K562 (cell line): ENCODE measurements at regions not wholly inside any gene's neighbourhood (a gene's known extent, or its start where the extent isn't known, plus 50 kb on each side); places are given as distances from the start of the nearest gene placed in this dataset.
"Not testable (repeated sequence)": the region's sequence is repeated elsewhere in the genome, so short reads cannot be mapped to it uniquely, and the experiment has no call there.

Experiments used
- ATAC-seq: fragments of 200-7000 bp; cut with Tn5 transposase; 3 replicates; pipeline ENCODE4 v1.9.1; 2020; ENCODE audit warnings: moderate library complexity
- BruUV-seq: library from RNA; stranded (reverse); fragments of 400-500 nt; replicated peaks from 2 replicates; lab custom pipeline; 2021; lab: Mats Ljungman, UMichigan
- CTCF ChIA-PET: fragments of 300-600 bp; formaldehyde crosslinking; extraction: SDS; loops from one replicate; lab custom pipeline; 2021; ENCODE audit warnings: low intra/inter-chr PET ratio; lab: Yijun Ruan, JAX
- POLR2A ChIA-PET: fragments of 300-600, 350-650 bp; sonication (Branson Sonifier 250); formaldehyde crosslinking; extraction: SDS; loops from one replicate; lab custom pipeline; 2021; ENCODE audit warnings: antibody characterized with exemption, inconsistent platforms; lab: Yijun Ruan, JAX
- DNase-seq, 4 experiments: peaks; one replicate each; pipeline versions ENCODE4 v3.0.0 to v3.0.0-alpha.2; 2011 to 2018; ENCODE audit warnings: low spot score in 3 of 4, mixed read lengths in 3 of 4; ENCODE audit errors: extremely low read depth in 1 of 4
- FAIRE-seq: peaks from 2 replicates; lab custom pipeline; 2011; peaks lifted over from hg19 to GRCh38; lab: Jason Lieb, UNC
- H2AFZ ChIP-seq: 2 replicates; pipeline ENCODE4 v1.6.0; 2011; ENCODE audit warnings: low read depth, low read length, control low read depth, inconsistent platforms
- H3K27ac ChIP-seq: fragments of 200-600 bp; 3 replicates; pipeline ENCODE4 v1.8.0; 2011; ENCODE audit warnings: low read depth, mild to moderate bottlenecking, control low read depth, inconsistent platforms, low read length, moderate library complexity, mixed read lengths; ENCODE audit errors: extremely low read depth
- H3K27me3 ChIP-seq, 2 experiments: fragments of 300-600 bp in 1 of 2; 2 replicates in 1 of 2; 3 replicates in 1 of 2; pipeline versions ENCODE4 v1.6.0 to v1.8.0; 2011; ENCODE audit warnings: inconsistent platforms in 2 of 2, low read length in 2 of 2, mild to moderate bottlenecking in 1 of 2, mixed read lengths in 1 of 2, moderate library complexity in 1 of 2; ENCODE audit not compliant: control insufficient read depth in 2 of 2, insufficient read depth in 2 of 2
- H3K36me3 ChIP-seq: fragments of 300-600 bp; 3 replicates; pipeline ENCODE4 v1.8.0; 2011; ENCODE audit warnings: mild to moderate bottlenecking, low read length, inconsistent platforms; ENCODE audit not compliant: control insufficient read depth, insufficient read depth
- H3K4me1 ChIP-seq, 2 experiments: fragments of 200-600 bp in 1 of 2; replicated peaks in 1 of 2; 2 replicates in 1 of 2; 3 replicates in 1 of 2; pipeline versions ENCODE4 v1.5.1 to v1.8.0; 2011; ENCODE audit warnings: inconsistent platforms in 2 of 2, low read length in 2 of 2, mild to moderate bottlenecking in 1 of 2, mixed read lengths in 1 of 2, moderate library complexity in 1 of 2; ENCODE audit not compliant: control insufficient read depth in 2 of 2, insufficient read depth in 2 of 2
- H3K4me2 ChIP-seq: 2 replicates; pipeline ENCODE4 v1.6.1; 2011; ENCODE audit warnings: low read length, control low read depth, inconsistent platforms, mixed read lengths; ENCODE audit not compliant: insufficient read depth
- H3K4me3 ChIP-seq: fragments of 200-600 bp; sonication (generic), shearing (Covaris generic); 2 replicates; pipeline ENCODE4 v1.5.1; 2016; ENCODE audit warnings: control low read depth, inconsistent platforms
- H3K79me2 ChIP-seq: fragments of 200-600 bp; 3 replicates; pipeline ENCODE4 v1.8.0; 2011; ENCODE audit warnings: low read length, inconsistent platforms; ENCODE audit not compliant: control insufficient read depth, insufficient read depth
- H3K9ac ChIP-seq, 2 experiments: 2 replicates each; pipeline versions ENCODE4 v1.6.0 to v1.6.1; 2011; ENCODE audit warnings: low read depth in 2 of 2, low read length in 2 of 2, control low read depth in 1 of 2, inconsistent platforms in 1 of 2, mild to moderate bottlenecking in 1 of 2, mixed read lengths in 1 of 2; ENCODE audit not compliant: insufficient read depth in 1 of 2
- H3K9me1 ChIP-seq: one replicate; pipeline ENCODE4 v1.6.0; 2011; ENCODE audit warnings: inconsistent platforms, mild to moderate bottlenecking, low read length, moderate library complexity; ENCODE audit not compliant: control insufficient read depth, insufficient read depth
- H3K9me3 ChIP-seq: replicated peaks from 2 replicates; pipeline ENCODE4 v1.5.1; 2011; ENCODE audit warnings: low read depth, low read length, inconsistent platforms; ENCODE audit not compliant: control insufficient read depth, insufficient read depth
- H4K20me1 ChIP-seq: replicated peaks from 2 replicates; pipeline ENCODE4 v1.6.1; 2011; ENCODE audit warnings: low read length, inconsistent platforms, mixed read lengths; ENCODE audit not compliant: control insufficient read depth, insufficient read depth
- CBX5 ChIP-seq: IDR thresholded peaks from 2 replicates; pipeline ENCODE4 v1.6.1; 2014; ENCODE audit warnings: low read depth, borderline replicate concordance
- NEUROD1 ChIP-seq: fragments of 150-350 bp; IDR thresholded peaks from 2 replicates; pipeline ENCODE4 v1.6.1; 2014; ENCODE audit warnings: borderline replicate concordance, low read length, low read depth; ENCODE audit not compliant: partially characterized antibody
- SMAD4 ChIP-seq: fragments of 250-450 bp; sonication (Bioruptor Pico); conservative IDR thresholded peaks from 2 replicates; pipeline ENCODE4 v1.8.0; 2021; ENCODE audit warnings: inconsistent platforms, mild to moderate bottlenecking, moderate library complexity
- SMARCA4 ChIP-seq: fragments of 450-650 bp; IDR thresholded peaks from 2 replicates; pipeline ENCODE4 v1.6.1; 2016
- SP1 ChIP-seq: sonication (generic); formaldehyde crosslinking; IDR thresholded peaks from 2 replicates; pipeline ENCODE4 v1.8.1; 2022; ENCODE audit warnings: mild to moderate bottlenecking, missing genetic modification reagents
- SRSF3 ChIP-seq: fragments of 200-400 bp; formaldehyde crosslinking; IDR thresholded peaks from 2 replicates; pipeline ENCODE4 v1.6.1; 2016; ENCODE audit warnings: mild to moderate bottlenecking, low read length, moderate library complexity; ENCODE audit not compliant: insufficient read depth
- TBP ChIP-seq: optimal IDR thresholded peaks from 2 replicates; pipeline ENCODE3; 2011; ENCODE audit warnings: low read depth, low read length, improper control_type of control experiment
- THRA ChIP-seq: fragments of 450-650 bp; IDR thresholded peaks from 2 replicates; pipeline ENCODE4 v1.6.1; 2017; ENCODE audit warnings: mild to moderate bottlenecking, moderate library complexity
- YY1 ChIP-seq, 3 experiments: IDR thresholded peaks; 2 replicates each; pipeline ENCODE4 v1.6.1; 2011; ENCODE audit warnings: low read length in 2 of 3, mild to moderate bottlenecking in 2 of 3, moderate library complexity in 2 of 3, borderline replicate concordance in 1 of 3, control low read depth in 1 of 3, low read depth in 1 of 3; ENCODE audit not compliant: insufficient read depth in 3 of 3, insufficient replicate concordance in 2 of 3, control insufficient read depth in 1 of 3, insufficient read length in 1 of 3; ENCODE audit errors: extremely low read depth in 1 of 3
- ZNF143 ChIP-seq: sonication (generic); formaldehyde crosslinking; IDR thresholded peaks from 2 replicates; pipeline ENCODE4 v1.9.0; 2022; ENCODE audit warnings: mild to moderate bottlenecking, missing genetic modification reagents
- ZNF699 ChIP-seq: fragments of 250-450 bp; sonication (Bioruptor Pico); IDR thresholded peaks from 2 replicates; pipeline ENCODE4 v1.8.0; 2021; ENCODE audit warnings: mild to moderate bottlenecking, moderate library complexity; ENCODE audit not compliant: insufficient replicate concordance
- WGBS: fragments of 100-300 bp; shearing (Covaris generic); methylation state at CpG from one replicate; pipeline ENCODE4 v1.1.6; 2016; ENCODE audit warnings: low coverage, mixed read lengths; ENCODE audit not compliant: insufficient coverage; ENCODE audit errors: missing lambda C conversion rate; 5-methylcytosine and 5-hydroxymethylcytosine counted together
- in situ Hi-C: fragments of 300-500 bp; cut with MboI; formaldehyde crosslinking; loops from 4 replicates; pipeline ENCODE4 v1.15.0; 2018; ENCODE audit warnings: inconsistent platforms, mixed read lengths
- intact Hi-C: fragments of 100-400 bp; cut with micrococcal nuclease; formaldehyde crosslinking; loops from 2 replicates; pipeline ENCODE4 v1.14.2; 2022
- TF ChIP-seq, protein P1 (sequence below): fragments of 250-450 bp; sonication (Bioruptor Pico); IDR thresholded peaks from 2 replicates; pipeline ENCODE4 v1.6.1; 2021; ENCODE audit warnings: mild to moderate bottlenecking

DNA sequence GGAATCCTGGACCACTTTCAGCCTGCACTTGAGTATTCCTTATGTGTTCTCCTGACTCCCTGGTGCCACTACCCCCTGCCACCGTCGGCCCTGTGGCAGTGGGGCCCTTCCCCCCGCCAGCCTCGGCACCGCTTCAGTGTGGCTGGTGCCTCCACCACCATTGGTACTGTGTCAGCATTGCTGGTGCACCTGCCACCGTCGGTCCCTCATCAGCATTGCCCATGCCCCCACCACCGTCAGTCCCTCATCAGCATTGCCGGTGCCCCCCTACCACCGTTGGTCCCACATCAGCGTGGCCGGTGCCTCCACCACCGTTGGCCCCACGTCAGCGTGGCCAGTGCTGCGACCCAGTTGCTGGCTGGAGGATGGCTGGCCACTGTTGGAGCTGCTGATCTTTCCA is 228.5 kb downstream of the TM9SF2 start (continued):
- no peak for TF ChIP-seq YY1 (IDR thresholded peaks at IDR 0.05; ENCODE audit: borderline replicate concordance in 1 of 3, control insufficient read depth in 1 of 3, extremely low read depth in 1 of 3, insufficient read depth in 3 of 3, insufficient read length in 1 of 3, insufficient replicate concordance in 2 of 3, low read depth in 1 of 3, low read length in 2 of 3)

- peaks cover 4 to 19% of the 10 kb centered on the region in 2 experiments; a peak in 3 of 5 replicates for H3K27me3 ChIP-seq
- H3K4me2 ChIP-seq, H3K4me3 ChIP-seq, H3K79me2 ChIP-seq, H3K36me3 ChIP-seq, FAIRE-seq, in situ Hi-C loops, intact Hi-C loops, DNase-seq, H3K9ac ChIP-seq, CTCF ChIA-PET, H3K9me3 ChIP-seq, H2AFZ ChIP-seq, POLR2A ChIA-PET, BruUV-seq, H3K27ac ChIP-seq, H3K4me1 ChIP-seq, ATAC-seq, H4K20me1 ChIP-seq, H3K9me1 ChIP-seq: not testable (repeated sequence)
- 15% methylated on average over 6 of the region's 6 CpGs for WGBS
These were observed 226.4 kb downstream of the TM9SF2 start for GRCh38 chr13:99727651-99728050.

DNA sequence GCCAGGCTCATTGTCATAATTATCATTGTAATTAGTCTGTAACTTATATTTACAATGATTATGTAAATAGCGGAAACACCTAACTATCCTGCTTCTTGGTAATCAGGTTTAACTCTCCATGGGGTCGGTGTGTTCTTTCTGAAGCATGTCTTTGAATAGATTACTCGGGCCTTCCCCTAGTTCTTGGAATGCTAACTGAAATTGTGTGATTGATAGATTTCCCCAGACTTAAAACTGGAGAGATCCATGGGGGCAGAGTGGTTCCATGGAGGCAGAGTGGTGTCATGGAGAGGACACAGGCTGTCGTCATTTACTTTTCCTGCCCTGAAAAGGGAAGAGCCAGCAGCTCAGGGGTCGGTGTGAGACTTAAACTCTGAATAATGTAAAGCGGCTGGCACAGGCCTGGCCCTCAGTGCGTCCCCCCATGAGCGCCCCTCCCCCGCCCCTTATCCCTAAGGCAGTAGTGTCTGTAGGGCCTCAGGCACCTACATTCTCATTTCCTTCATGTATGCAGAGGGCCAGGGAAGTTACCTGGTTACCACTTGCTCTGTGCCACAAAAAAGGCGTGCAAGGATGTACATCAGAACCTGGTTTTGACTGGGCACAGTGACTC is 225.1 kb downstream of the TM9SF2 start:
- Histone ChIP-seq H3K4me2 (no peak overlapping the region), H3K9ac (no peak overlapping the region), H2AFZ (no peak overlapping the region), H3K9me1 (no peaks in the 10 kb centered on the region), H4K20me1 (no peaks in the 10 kb centered on the region; the same call in 1 of the 2 replicates), H3K9me3 (no peaks in the 10 kb centered on the region), H3K27me3 (peaks cover 4 to 16% of the 10 kb centered on the region in 2 experiments; a peak in 3 of 5 replicates), H3K4me3 (no peak overlapping the region), H3K79me2 (no peaks in the 10 kb centered on the region), H3K36me3 (no peaks in the 10 kb centered on the region), H3K4me1 (peaks cover 0 to 3% of the 10 kb centered on the region in 2 experiments; a peak in 1 of 5 replicates), H3K27ac (no peak overlapping the region)
- ChIA-PET POLR2A (no interaction called here), CTCF (no interaction called here)
- DNase-seq (no peak), FAIRE-seq (no peak), ATAC-seq (no peak)
- BruUV-seq = no TSS peak
- 9% methylated on average over 5 of the region's 10 CpGs for WGBS
- intact Hi-C loops = no loop called here
- in situ Hi-C loops = no loop called here
- TF ChIP-seq SMAD4 (CRISPR knock-in tag) = no peak
- TF ChIP-seq NEUROD1 = no peak
- TF ChIP-seq ZNF699 (CRISPR knock-in tag) = no peak
- TF ChIP-seq, protein P1, sequence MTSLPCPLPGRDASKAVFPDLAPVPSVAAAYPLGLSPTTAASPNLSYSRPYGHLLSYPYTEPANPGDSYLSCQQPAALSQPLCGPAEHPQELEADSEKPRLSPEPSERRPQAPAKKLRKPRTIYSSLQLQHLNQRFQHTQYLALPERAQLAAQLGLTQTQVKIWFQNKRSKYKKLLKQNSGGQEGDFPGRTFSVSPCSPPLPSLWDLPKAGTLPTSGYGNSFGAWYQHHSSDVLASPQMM (CRISPR knock-in tag) = no peak
- no peak for TF ChIP-seq SMARCA4
- TF ChIP-seq TBP = no peak
- TF ChIP-seq CBX5 = no peak
- no peak for TF ChIP-seq ZNF143 (CRISPR knock-in tag)
- no peak for TF ChIP-seq SP1 (CRISPR knock-in tag)
- no peak for TF ChIP-seq SRSF3
- TF ChIP-seq THRA = no peak
